Stomach (tissue), 8 donors: ENCODE measurements at regions not wholly inside any gene's neighbourhood (a gene's known extent, or its start where the extent isn't known, plus 50 kb on each side); places are given as distances from the start of the nearest gene placed in this dataset.

Experiments used
- DNase-seq, 2 donors: peaks; one replicate each; pipeline versions ENCODE4 v3.0.0 to v3.0.0-alpha.2; 2013 to 2019
- H3K27ac ChIP-seq, 5 donors: fragments of 200-600 bp in 4 of 5; sonication (generic) in 4 of 5; one replicate each; pipeline ENCODE4 v1.5.1; 2013 to 2019; ENCODE audit warnings: mild to moderate bottlenecking in 1 of 5, moderate library complexity in 1 of 5
- H3K27me3 ChIP-seq, 3 donors: fragments of 200-600 bp; sonication (generic); one replicate each; pipeline ENCODE4 v1.5.1; 2017 to 2019; ENCODE audit warnings: mixed run types in 1 of 3
- H3K36me3 ChIP-seq, 4 donors: fragments of 200-600 bp; sonication (generic); 1 replicate in 3 of 4; 2 replicates in 1 of 4; pipeline ENCODE4 v1.5.1; 2016 to 2019
- H3K4me1 ChIP-seq, 4 donors: fragments of 200-600 bp; sonication (generic); one replicate each; pipeline ENCODE4 v1.5.1; 2016 to 2019
- H3K4me3 ChIP-seq, 4 donors: fragments of 200-600 bp; sonication (generic) in 3 of 4; one replicate each; pipeline ENCODE4 v1.5.1; 2016 to 2019; ENCODE audit warnings: mild to moderate bottlenecking in 1 of 4
- H3K9me3 ChIP-seq, 4 donors: fragments of 200-600 bp; sonication (generic); one replicate each; pipeline ENCODE4 v1.5.1; 2016 to 2019
- EP300 ChIP-seq: sonication (generic); formaldehyde crosslinking; IDR thresholded peaks from one replicate; pipeline ENCODE4 v1.6.1; 2017; ENCODE audit warnings: antibody characterized with exemption
- POLR2A ChIP-seq, 4 donors: fragments of 450-650 bp; IDR thresholded peaks; one replicate each; pipeline ENCODE4 v1.6.1; 2016; ENCODE audit warnings: antibody characterized with exemption in 4 of 4, control low read depth in 2 of 4, mild to moderate bottlenecking in 1 of 4, moderate library complexity in 1 of 4
- POLR2AphosphoS5 ChIP-seq, 3 donors: sonication (generic); formaldehyde crosslinking; IDR thresholded peaks; one replicate each; pipeline ENCODE4 v1.6.1; 2016; ENCODE audit warnings: antibody characterized with exemption in 3 of 3
- WGBS, 5 donors: extraction: QIAGEN DNeasy Blood & Tissue Kit in 3 of 5; methylation state at CpG; one replicate each; pipeline versions ENCODE4 v1.1.5 to v1.1.7; 2013 to 2018; 5-methylcytosine and 5-hydroxymethylcytosine counted together
- intact Hi-C: fragments of 100-400 bp; cut with DNase I; formaldehyde crosslinking; loops from one replicate; pipeline ENCODE4 v1.15.1; 2023; ENCODE audit warnings: low total_unique reads
- TF ChIP-seq, protein P1 (sequence below), 7 experiments: fragments of 450-650 bp in 4 of 7; fragments of 200-600 bp in 3 of 7; sonication (generic) in 3 of 7; IDR thresholded peaks; one replicate each; pipeline ENCODE4 v1.5.1; 2016 to 2019; ENCODE audit warnings: antibody characterized with exemption in 7 of 7, control low read depth in 2 of 7, mild to moderate bottlenecking in 1 of 7
- donor health status: healthy with polysubstance abuse.
- donor health status: Bipolar disorder and iron deficiency.
- donor health status: healthy.

DNA sequence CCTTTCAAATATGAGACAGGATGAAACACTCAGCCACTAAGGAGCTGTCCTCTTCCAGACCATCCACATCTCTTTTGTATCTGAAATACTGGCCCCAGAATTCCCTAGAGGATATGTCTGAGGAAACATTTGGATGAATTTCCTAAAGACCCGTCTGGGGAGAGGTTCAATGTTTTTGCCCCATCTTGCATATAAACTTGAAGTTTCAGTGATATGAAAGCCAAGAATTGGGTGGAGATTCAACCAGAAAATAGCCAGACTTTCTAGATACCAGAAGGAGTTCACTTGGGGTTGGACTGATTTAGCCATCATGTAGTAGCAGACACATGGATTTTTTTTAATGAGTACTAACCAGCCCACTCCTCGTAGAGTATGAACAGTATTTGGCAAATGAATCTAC is 182.0 kb downstream of the PLPP3 start:
- 66 to 78% (median 77%) methylated on average over 2 of the region's 2 CpGs for WGBS, 5 donors
- Histone ChIP-seq H3K36me3 (no peaks in the 10 kb centered on the region), H3K4me3 (no peak overlapping the region), H3K27me3 (no peaks in the 10 kb centered on the region), H3K9me3 (no peaks in the 10 kb centered on the region), H3K4me1 (no peaks in the 10 kb centered on the region), H3K27ac (peak overlapping the region in 1 of 5 donors; percentile 9)
- no peak for DNase-seq
- intact Hi-C loops = no loop called here
- TF ChIP-seq POLR2A (IDR thresholded peaks at IDR 0.05) (no peak), EP300 (no peak), POLR2AphosphoS5 (IDR thresholded peaks at IDR 0.05) (no peak)
- TF ChIP-seq, protein P1, sequence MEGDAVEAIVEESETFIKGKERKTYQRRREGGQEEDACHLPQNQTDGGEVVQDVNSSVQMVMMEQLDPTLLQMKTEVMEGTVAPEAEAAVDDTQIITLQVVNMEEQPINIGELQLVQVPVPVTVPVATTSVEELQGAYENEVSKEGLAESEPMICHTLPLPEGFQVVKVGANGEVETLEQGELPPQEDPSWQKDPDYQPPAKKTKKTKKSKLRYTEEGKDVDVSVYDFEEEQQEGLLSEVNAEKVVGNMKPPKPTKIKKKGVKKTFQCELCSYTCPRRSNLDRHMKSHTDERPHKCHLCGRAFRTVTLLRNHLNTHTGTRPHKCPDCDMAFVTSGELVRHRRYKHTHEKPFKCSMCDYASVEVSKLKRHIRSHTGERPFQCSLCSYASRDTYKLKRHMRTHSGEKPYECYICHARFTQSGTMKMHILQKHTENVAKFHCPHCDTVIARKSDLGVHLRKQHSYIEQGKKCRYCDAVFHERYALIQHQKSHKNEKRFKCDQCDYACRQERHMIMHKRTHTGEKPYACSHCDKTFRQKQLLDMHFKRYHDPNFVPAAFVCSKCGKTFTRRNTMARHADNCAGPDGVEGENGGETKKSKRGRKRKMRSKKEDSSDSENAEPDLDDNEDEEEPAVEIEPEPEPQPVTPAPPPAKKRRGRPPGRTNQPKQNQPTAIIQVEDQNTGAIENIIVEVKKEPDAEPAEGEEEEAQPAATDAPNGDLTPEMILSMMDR (IDR thresholded peaks at IDR 0.05) = no peak

DNA sequence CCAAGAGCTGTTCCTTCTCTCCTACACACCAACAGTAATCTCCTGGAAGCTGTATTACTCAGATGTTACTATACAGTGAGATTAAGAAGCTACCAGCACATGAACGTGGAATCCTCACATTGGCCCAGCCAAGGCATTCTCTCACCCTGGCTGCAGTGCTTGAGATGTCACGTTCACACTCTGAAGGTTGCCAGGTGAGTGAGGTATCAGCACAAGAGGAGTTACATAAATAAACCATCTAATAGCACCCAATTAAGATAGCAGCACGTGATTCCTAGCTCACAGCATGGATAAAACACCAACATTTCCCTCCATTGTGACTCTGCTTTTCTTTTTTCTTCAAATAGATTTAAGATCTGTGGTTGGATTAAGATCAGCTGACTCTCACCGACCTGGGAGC is 182.8 kb downstream of the PLPP3 start:
- WGBS, 5 donors = 44 to 52% (median 50%) methylated on average over 4 of the region's 4 CpGs
- Histone ChIP-seq H3K4me3 (no peak overlapping the region), H3K9me3 (no peaks in the 10 kb centered on the region), H3K36me3 (no peaks in the 10 kb centered on the region), H3K4me1 (no peaks in the 10 kb centered on the region), H3K27me3 (no peaks in the 10 kb centered on the region), H3K27ac (no peak overlapping the region)
- TF ChIP-seq POLR2AphosphoS5 (IDR thresholded peaks at IDR 0.05) = no peak
- no peak for TF ChIP-seq EP300
- DNase-seq = peak in 1 of 2 donors; percentile 30
- intact Hi-C loops = no loop called here

DNA sequence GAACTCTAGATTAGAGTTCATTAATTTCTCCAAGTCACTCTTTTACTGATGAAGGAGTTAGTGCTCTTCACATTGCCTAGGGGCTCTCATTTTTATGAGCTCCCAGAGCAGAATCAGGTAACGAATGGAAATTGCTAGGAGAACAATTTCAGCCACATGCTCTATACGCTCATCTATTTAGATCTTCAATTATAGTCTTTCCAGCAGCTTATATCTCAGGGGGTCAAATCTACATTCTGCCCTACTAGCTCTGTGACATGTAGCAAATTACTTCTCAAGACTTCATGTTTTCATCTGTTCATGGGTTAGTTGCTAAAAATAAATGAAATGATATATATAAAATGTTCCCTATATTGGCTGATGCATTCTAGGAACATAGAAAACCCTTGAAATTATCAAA is 183.6 kb downstream of the PLPP3 start:
- 88 to 97% (median 95%) methylated on average over 2 of the region's 2 CpGs for WGBS, 5 donors
- intact Hi-C loops = no loop called here

DNA sequence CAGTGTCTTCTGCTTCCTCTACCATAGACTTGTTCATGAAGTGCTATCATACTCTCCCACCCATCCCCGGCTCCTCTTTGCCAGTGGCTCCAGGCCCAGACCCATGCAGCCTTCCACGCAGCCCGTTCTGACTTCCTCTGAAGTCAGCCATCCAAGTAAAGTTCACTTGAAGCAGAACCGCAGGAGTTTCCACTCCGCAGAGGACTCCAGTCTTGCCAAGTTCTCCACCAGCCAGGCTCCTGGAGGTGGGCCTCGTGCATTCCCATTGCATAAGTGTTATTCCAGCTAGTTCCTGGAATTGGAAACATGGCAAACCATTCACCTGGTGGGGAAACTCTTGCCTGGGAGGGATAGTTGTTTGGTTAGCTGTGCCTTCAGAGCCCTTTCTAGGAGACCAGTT is 185.1 kb downstream of the PLPP3 start:
- Histone ChIP-seq H3K27ac (no peak overlapping the region), H3K9me3 (no peaks in the 10 kb centered on the region)
- no peak for DNase-seq

More for the DNA sequence above, 183.6 kb downstream of the PLPP3 start:
- Histone ChIP-seq H3K36me3 (no peaks in the 10 kb centered on the region), H3K27me3 (no peaks in the 10 kb centered on the region), H3K4me3 (no peak overlapping the region), H3K4me1 (peaks cover 0 to 2% (median under 1%) of the 10 kb centered on the region in 4 donors), H3K9me3 (no peaks in the 10 kb centered on the region), H3K27ac (no peak overlapping the region)
- TF ChIP-seq, protein P1 (IDR thresholded peaks at IDR 0.05) = no peak
- no peak for TF ChIP-seq POLR2AphosphoS5 (IDR thresholded peaks at IDR 0.05)
- TF ChIP-seq EP300 = no peak
- TF ChIP-seq POLR2A (IDR thresholded peaks at IDR 0.05) = no peak
- DNase-seq = no peak

More for the DNA sequence above, 185.1 kb downstream of the PLPP3 start:
- intact Hi-C loops = no loop called here
- H3K4me1 ChIP-seq = peaks cover 0 to 16% (median 6%) of the 10 kb centered on the region in 4 donors
- 76 to 94% (median 92%) methylated on average over 6 of the region's 6 CpGs for WGBS, 5 donors
- TF ChIP-seq EP300 (no peak), POLR2A (IDR thresholded peaks at IDR 0.05) (no peak), POLR2AphosphoS5 (IDR thresholded peaks at IDR 0.05) (no peak)
- TF ChIP-seq, protein P1 (IDR thresholded peaks at IDR 0.05) = no peak
- no peak overlapping the region for H3K4me3 ChIP-seq
- H3K27me3 ChIP-seq = no peaks in the 10 kb centered on the region
- no peaks in the 10 kb centered on the region for H3K36me3 ChIP-seq
